Aorta (tissue), 5 donors: ENCODE measurements at regions not wholly inside any gene's neighbourhood (a gene's known extent, or its start where the extent isn't known, plus 50 kb on each side); places are given as distances from the start of the nearest gene placed in this dataset.
A peak's percentile ranks its signal among the peaks of the same experiment; 100 is the strongest.

ENCODE experiments used
- ATAC-seq: fragments of 200-7000 bp; cut with Tn5 transposase; one replicate; pipeline ENCODE4 v1.9.1; 2022; ENCODE audit warnings: moderate library complexity; ENCODE audit not compliant: low FRiP score
- DNase-seq, 2 donors: peaks; one replicate each; pipeline ENCODE4 v3.0.0-alpha.2; 2020
- H3K27ac ChIP-seq, 2 donors: one replicate each; pipeline ENCODE4 v1.5.1; 2013; ENCODE audit warnings: low read length in 2 of 2, mild to moderate bottlenecking in 2 of 2, moderate library complexity in 2 of 2, control low read depth in 1 of 2, inconsistent platforms in 1 of 2, low read depth in 1 of 2
- H3K27me3 ChIP-seq, 2 donors: one replicate each; pipeline ENCODE4 v1.6.1; 2013; ENCODE audit warnings: control low read depth in 1 of 2, low read length in 1 of 2, mild to moderate bottlenecking in 1 of 2, moderate library complexity in 1 of 2; ENCODE audit not compliant: insufficient read depth in 2 of 2, control insufficient read depth in 1 of 2
- H3K36me3 ChIP-seq, 2 donors: one replicate each; pipeline ENCODE4 v1.6.1; 2013; ENCODE audit warnings: control low read depth in 1 of 2, low read length in 1 of 2, mild to moderate bottlenecking in 1 of 2; ENCODE audit not compliant: insufficient read depth in 2 of 2, control insufficient read depth in 1 of 2
- H3K4me1 ChIP-seq, 2 donors: one replicate each; pipeline ENCODE4 v1.6.1; 2013; ENCODE audit warnings: low read length in 2 of 2, control low read depth in 1 of 2, mild to moderate bottlenecking in 1 of 2, moderate library complexity in 1 of 2; ENCODE audit not compliant: insufficient read depth in 2 of 2, control insufficient read depth in 1 of 2
- H3K4me3 ChIP-seq, 2 donors: one replicate each; pipeline ENCODE4 v1.5.1; 2013; ENCODE audit warnings: low read length in 2 of 2, control low read depth in 1 of 2, mild to moderate bottlenecking in 1 of 2
- H3K9me3 ChIP-seq: one replicate; pipeline ENCODE4 v1.6.1; 2013; ENCODE audit warnings: mild to moderate bottlenecking, low read length; ENCODE audit not compliant: control insufficient read depth
- WGBS, 2 donors: extraction: QIAGEN DNeasy Blood & Tissue Kit; methylation state at CpG; one replicate each; pipeline ENCODE4 v1.1.7; 2013; 5-methylcytosine and 5-hydroxymethylcytosine counted together
- intact Hi-C, 2 donors: fragments of 100-400 bp; cut with DNase I; formaldehyde crosslinking; loops; one replicate each; pipeline versions ENCODE4 v1.14.2 to v1.15.0; 2022
- donor health status: healthy with polysubstance abuse.
- donor health status: Bipolar disorder and iron deficiency.
- donor health status: DM: no; HTN: no; CAD: no.
- donor health status: DM: no; HTN: no; CAD: no.
- donor health status: DM: yes; HTN: yes; CAD: no.

DNA sequence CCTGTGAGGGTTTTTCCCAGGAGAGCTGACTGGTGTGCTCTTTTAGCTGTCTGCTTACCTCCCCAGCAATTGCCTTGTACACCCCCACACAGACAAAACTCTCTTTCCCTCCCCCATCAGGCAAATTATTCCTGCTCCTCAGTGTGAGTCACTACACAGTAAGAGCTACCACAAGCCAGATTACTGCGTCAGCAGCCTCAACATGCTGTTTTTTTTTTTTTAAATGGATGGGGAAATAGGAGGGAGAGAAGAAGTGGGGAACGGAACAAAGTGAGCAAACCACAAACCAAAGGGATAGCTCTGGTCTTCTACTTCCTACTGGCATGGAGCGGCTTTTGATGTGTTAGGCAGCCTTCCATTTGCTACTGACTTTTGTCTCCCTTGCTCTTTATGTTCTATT, 107.5 kb upstream of the ACSL4 start:
- H3K4me1 ChIP-seq = peaks cover 0 to 3% of the 10 kb centered on the region in 2 donors
- WGBS, 2 donors = 23 to 50% methylated on average over 3 of the region's 3 CpGs
- no peaks in the 10 kb centered on the region for H3K27me3 ChIP-seq
- DNase-seq = peak in 1 of 2 donors; percentile 54
- H3K36me3 ChIP-seq = no peaks in the 10 kb centered on the region
- no peak overlapping the region for H3K4me3 ChIP-seq
- intact Hi-C loops = loop anchor here in 1 of 2 donors (10.0 kb wide), 1 partner anchor 56 kb away; no protein-coding TSS in a partner anchor
- H3K27ac ChIP-seq = no peak overlapping the region
- H3K9me3 ChIP-seq = no peaks in the 10 kb centered on the region
- ATAC-seq = peak; percentile 71

DNA sequence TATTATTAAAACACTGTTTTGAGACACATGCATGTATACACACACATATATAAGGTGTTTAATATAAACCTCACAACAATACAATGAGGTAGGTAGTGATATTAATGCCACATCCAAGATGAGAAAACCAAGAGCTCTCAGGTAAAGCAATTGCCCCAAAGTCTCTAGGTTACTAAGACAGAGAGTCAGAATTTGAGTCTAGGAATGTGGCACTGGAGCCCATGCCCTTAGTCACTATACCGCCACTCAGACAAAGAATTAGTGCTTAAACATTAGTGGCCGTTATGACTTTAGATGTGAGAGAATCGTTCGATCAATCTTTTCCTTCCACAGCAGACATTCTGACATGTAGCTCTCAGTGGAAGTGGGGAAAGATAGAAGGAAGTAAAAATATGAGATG, 108.2 kb upstream of the ACSL4 start:
- H3K27me3 ChIP-seq = no peaks in the 10 kb centered on the region
- H3K27ac ChIP-seq = no peak overlapping the region
- H3K36me3 ChIP-seq = no peaks in the 10 kb centered on the region
- no peak for DNase-seq
- 85 to 93% methylated on average over 4 of the region's 4 CpGs for WGBS, 2 donors
- no peaks in the 10 kb centered on the region for H3K9me3 ChIP-seq
- no peak overlapping the region for H3K4me3 ChIP-seq
- peaks cover 0 to 3% of the 10 kb centered on the region in 2 donors for H3K4me1 ChIP-seq
- no peak for ATAC-seq
- intact Hi-C loops = loop anchor here in 1 of 2 donors (10.0 kb wide), 1 partner anchor 56 kb away; no protein-coding TSS in a partner anchor

DNA sequence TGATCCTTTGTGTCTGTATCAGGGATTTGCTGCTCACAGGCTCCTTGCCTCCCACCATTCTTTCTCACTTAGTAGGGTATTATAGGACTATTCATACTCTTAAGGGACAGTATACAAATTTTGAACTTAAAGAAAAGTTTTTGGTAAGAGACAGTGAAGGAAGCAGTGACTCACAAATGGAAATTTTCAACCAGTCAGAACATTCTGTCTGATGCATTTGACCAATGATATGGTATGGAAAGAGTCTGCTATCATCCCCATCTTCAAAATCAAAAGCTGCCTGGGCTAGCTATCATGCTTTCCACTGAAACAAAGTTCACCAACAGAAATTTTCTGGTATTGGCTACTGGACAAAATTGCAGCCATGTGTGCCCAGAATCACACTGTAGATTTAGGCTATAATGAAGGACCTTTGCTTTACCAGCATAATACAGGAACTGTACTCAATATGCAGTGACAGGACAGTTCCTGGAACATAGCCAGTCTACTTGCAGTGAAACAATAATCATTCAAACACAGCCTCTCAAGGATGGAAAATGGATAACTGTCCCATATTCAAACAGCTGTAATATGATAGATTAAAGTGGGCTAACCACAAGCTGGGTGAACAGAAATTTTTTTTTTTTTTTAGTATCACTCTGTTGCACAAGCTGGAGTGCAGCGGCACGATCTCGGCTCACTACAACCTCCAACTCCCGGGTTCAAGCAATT, 109.0 kb upstream of the ACSL4 start:
- Histone ChIP-seq H3K4me3 (no peak overlapping the region), H3K36me3 (no peaks in the 10 kb centered on the region), H3K9me3 (no peaks in the 10 kb centered on the region), H3K27ac (no peak overlapping the region), H3K27me3 (no peaks in the 10 kb centered on the region), H3K4me1 (peaks cover 0 to 3% of the 10 kb centered on the region in 2 donors)
- DNase-seq (no peak), ATAC-seq (no peak)
- intact Hi-C loops = loop anchor here in 1 of 2 donors (10.0 kb wide), 1 partner anchor 57 kb away; no protein-coding TSS in a partner anchor
- WGBS, 2 donors = 88 to 96% methylated on average over 4 of the region's 4 CpGs

DNA sequence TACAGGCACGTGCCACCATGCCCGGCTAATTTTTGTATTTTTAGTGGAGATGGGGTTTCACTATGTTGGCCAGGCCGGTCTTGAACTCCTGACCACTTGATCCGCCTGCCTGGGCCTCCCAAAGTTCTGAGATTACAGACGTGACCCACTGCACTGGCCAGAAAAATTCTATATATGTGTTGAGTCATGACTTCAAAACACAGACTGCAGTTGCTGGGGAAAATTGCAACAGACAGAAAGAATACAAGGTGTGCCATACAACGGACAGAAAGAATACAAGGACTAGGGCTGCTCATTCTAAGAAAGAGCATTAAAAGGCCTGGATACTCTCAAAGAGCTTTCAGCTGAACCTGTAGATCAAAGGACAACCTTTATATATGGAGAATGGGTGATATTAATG, 109.6 kb upstream of the ACSL4 start:
- intact Hi-C loops = loop anchor here in 1 of 2 donors (10.0 kb wide), 1 partner anchor 58 kb away; no protein-coding TSS in a partner anchor
- H3K4me3 ChIP-seq = no peak overlapping the region
- H3K27ac ChIP-seq = no peak overlapping the region
- WGBS, 2 donors = 64 to 90% methylated on average over 6 of the region's 6 CpGs
- DNase-seq = no peak
- peaks cover 0 to 5% of the 10 kb centered on the region in 2 donors for H3K4me1 ChIP-seq
- no peaks in the 10 kb centered on the region for H3K27me3 ChIP-seq
- no peak for ATAC-seq
- H3K36me3 ChIP-seq = no peaks in the 10 kb centered on the region
- H3K9me3 ChIP-seq = no peaks in the 10 kb centered on the region

DNA sequence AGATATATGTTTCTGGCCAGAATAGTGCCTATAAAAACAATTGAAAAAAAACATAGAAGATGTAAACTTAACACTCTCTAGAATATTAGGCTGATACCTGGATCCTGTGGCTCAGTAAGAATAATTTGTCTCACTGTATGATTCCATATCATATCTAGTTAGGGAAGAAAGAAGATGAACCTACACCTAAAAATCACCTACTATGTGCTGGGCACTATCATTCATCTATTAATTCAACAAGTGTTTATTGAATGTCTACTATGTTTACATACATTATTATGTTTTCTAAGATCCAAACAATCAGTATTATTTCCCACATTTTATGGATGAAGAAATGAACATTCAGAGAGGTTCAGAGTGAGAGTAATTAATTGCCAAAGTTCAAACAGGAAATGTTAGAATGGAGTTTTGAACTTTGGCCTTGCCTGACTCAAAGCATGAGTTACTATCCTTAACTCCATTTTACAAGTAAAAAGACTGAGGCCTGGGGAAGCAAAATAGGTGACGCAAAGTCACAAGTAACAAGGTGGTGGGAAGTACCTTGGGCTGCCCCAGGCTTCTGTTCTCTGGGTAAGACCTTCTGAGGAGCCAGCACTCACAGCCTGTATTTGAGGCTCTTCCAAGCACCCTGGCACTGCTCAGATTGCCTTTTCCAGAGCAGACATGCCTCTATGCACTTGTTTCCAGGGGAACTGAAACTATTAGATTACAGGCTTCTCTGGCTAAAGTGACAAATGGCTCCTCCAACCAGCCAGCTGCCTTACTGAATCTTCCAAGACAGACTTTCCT, 111.1 kb upstream of the ACSL4 start:
- H3K27ac ChIP-seq = peak overlapping the region in 1 of 2 donors; percentile 11
- WGBS, 2 donors = 34 to 63% methylated on average over 1 of the region's 1 CpG
- H3K4me3 ChIP-seq = no peak overlapping the region
- intact Hi-C loops = loop anchor here in 1 of 2 donors (10.0 kb wide), 1 partner anchor 59 kb away; no protein-coding TSS in a partner anchor
- ATAC-seq (no peak), DNase-seq (peak in 1 of 2 donors; percentile 49)
- no peaks in the 10 kb centered on the region for H3K27me3 ChIP-seq
- no peaks in the 10 kb centered on the region for H3K9me3 ChIP-seq
- no peaks in the 10 kb centered on the region for H3K36me3 ChIP-seq
- H3K4me1 ChIP-seq = peaks cover 2 to 5% of the 10 kb centered on the region in 2 donors

DNA sequence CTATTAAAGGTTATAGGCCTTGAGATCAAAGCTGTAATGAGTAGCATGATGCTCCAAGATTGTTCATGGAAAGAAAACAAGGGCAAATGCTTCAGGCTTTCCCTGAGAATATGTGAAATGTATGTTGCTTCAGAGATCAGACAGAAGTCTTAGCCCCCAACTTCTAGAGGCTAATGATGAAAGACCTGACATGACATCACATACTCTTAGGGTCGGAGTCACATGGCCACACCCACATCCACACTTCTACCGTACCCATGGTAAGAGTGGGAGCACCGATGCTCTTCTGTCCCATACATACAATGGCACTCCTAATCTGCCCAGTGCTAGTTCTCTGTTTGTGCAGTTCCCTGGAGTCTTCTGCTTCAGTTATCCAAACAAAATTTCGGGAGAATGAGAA, 111.9 kb upstream of the ACSL4 start:
- ATAC-seq = no peak
- no peak for DNase-seq
- H3K27me3 ChIP-seq = no peaks in the 10 kb centered on the region
- intact Hi-C loops = loop anchor here in 1 of 2 donors (10.0 kb wide), 1 partner anchor 60 kb away; no protein-coding TSS in a partner anchor
- 54 to 68% methylated on average over 4 of the region's 4 CpGs for WGBS, 2 donors
- H3K9me3 ChIP-seq = no peaks in the 10 kb centered on the region
- H3K4me3 ChIP-seq = no peak overlapping the region
- H3K27ac ChIP-seq = peak overlapping the region in 1 of 2 donors; percentile 48
- H3K4me1 ChIP-seq = peaks cover 2 to 4% of the 10 kb centered on the region in 2 donors
- no peaks in the 10 kb centered on the region for H3K36me3 ChIP-seq

DNA sequence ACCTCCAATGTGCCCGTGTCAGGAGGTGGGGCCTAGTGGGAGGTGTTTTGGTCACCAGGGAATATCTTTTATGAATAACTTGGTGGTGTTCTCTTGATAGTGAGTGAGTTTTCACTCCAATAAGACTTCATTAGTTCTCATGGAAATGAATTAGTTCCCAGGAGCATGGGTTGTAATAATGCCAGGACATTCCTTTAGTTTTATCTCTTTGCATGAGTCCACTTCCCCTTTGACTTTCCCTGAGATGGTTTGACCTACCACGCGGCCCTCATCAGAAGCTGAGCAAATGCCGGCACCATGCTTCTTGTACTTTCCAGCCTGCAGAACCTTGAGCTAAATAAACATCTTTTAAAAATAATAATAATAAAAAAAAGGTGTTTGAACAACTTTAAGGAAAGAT, 112.9 kb upstream of the ACSL4 start:
- Histone ChIP-seq H3K36me3 (no peaks in the 10 kb centered on the region), H3K9me3 (no peaks in the 10 kb centered on the region), H3K4me1 (peaks cover 2 to 3% of the 10 kb centered on the region in 2 donors), H3K27ac (no peak overlapping the region), H3K27me3 (no peaks in the 10 kb centered on the region), H3K4me3 (no peak overlapping the region)
- intact Hi-C loops = loop anchor here in 1 of 2 donors (10.0 kb wide), 1 partner anchor 61 kb away; no protein-coding TSS in a partner anchor
- WGBS, 2 donors = 81 to 93% methylated on average over 4 of the region's 4 CpGs
- ATAC-seq (no peak), DNase-seq (no peak)

DNA sequence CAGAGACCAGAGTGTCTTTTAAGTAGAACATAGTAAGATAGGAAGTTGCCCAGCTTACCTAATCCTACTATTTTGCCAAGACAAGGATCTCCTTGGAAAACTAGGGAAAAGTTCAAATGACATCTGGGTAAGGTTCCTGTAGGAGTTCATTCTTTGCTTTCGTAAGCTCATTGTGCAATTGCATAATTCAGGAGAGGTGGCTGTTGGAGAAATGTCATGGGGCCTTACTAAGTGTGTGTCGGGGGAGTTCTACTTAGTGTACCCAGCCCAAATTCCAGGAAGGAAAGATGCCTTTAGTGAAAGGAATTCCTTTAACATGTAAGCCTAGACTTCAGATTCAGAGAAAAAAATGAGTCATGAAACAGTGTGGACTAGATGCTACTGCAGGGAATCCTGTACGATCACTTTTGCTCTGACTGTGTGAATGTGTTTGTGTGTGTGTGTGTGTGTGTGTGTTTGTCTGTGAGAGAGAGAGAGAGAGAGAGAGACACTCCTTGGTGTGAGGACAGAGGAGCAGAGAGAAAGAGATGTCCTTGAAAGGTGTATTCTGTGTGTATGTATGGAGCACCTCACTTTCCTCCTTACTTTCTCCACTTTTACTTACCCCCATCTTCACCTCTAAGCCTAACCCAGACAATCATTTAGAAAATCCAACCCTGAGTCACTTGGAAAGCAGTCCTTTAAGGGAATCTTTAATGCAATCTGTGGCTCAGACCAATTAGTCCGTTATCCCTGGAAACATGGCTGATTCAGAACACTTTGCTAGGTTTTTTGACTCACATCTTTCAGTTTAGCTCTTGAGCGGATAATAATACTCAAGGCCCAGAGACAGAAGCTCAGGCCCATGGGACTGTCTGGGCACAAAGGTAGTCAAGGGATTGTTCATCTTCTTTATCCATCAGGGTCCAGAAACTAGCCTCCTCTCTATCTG, 114.5 kb upstream of the ACSL4 start:
- Histone ChIP-seq H3K27ac (no peak overlapping the region), H3K9me3 (no peaks in the 10 kb centered on the region), H3K27me3 (no peaks in the 10 kb centered on the region), H3K36me3 (no peaks in the 10 kb centered on the region), H3K4me1 (peaks cover 2 to 3% of the 10 kb centered on the region in 2 donors), H3K4me3 (no peak overlapping the region)
- intact Hi-C loops = loop anchor here in 1 of 2 donors (10.0 kb wide), 1 partner anchor 63 kb away; no protein-coding TSS in a partner anchor
- ATAC-seq (peak; percentile 33), DNase-seq (no peak)
- WGBS, 2 donors = 66 to 68% methylated on average over 5 of the region's 5 CpGs
